H1 (cell line): ENCODE measurements at regions not wholly inside any gene's neighbourhood (a gene's known extent, or its start where the extent isn't known, plus 50 kb on each side); places are given as distances from the start of the nearest gene placed in this dataset.

ENCODE experiments used
- EP300 ChIP-seq, 2 experiments: IDR thresholded peaks; 1 replicate in 1 of 2; 2 replicates in 1 of 2; pipeline ENCODE4 v1.6.1; 2011 to 2012; ENCODE audit warnings: low read depth in 2 of 2, low read length in 2 of 2, mild to moderate bottlenecking in 2 of 2, borderline replicate concordance in 1 of 2, inconsistent platforms in 1 of 2, moderate library complexity in 1 of 2
- EZH2 ChIP-seq: fragments of 200-600 bp; sonication (generic); IDR thresholded peaks from 2 replicates; pipeline ENCODE4 v1.7.1; 2012; ENCODE audit warnings: low read depth, mild to moderate bottlenecking, moderate library complexity, low read length, inconsistent platforms; ENCODE audit not compliant: severe bottlenecking
- JUND ChIP-seq: IDR thresholded peaks from 2 replicates; pipeline ENCODE4 v1.6.1; 2011; ENCODE audit warnings: mild to moderate bottlenecking, improper control_type of control experiment, low read length
- KDM1A ChIP-seq: fragments of 200-600, 300-600 bp; sonication (generic); IDR thresholded peaks from 2 replicates; pipeline ENCODE4 v1.7.1; 2016; ENCODE audit warnings: mild to moderate bottlenecking, low read length, borderline replicate concordance
- POLR2A ChIP-seq, 2 experiments: IDR thresholded peaks; 1 replicate in 1 of 2; 2 replicates in 1 of 2; pipeline ENCODE4 v1.6.1; 2011; ENCODE audit warnings: low read depth in 2 of 2, low read length in 2 of 2, mild to moderate bottlenecking in 2 of 2; ENCODE audit errors: control extremely low read depth in 1 of 2
- RFX5 ChIP-seq: IDR thresholded peaks from 2 replicates; pipeline ENCODE4 v1.6.1; 2011; ENCODE audit warnings: low read depth, low read length, improper control_type of control experiment, borderline replicate concordance
- SRF ChIP-seq: IDR thresholded peaks from 2 replicates; pipeline ENCODE4 v1.6.1; 2011; ENCODE audit warnings: mild to moderate bottlenecking, low read depth, low read length, moderate library complexity
- TF ChIP-seq, protein P1 (sequence below), 3 experiments: IDR thresholded peaks; 1 replicate in 2 of 3; 2 replicates in 1 of 3; pipeline versions ENCODE4 v1.5.1 to v1.6.1; 2011; ENCODE audit warnings: low read length in 3 of 3, mild to moderate bottlenecking in 3 of 3, inconsistent platforms in 2 of 3, low read depth in 1 of 3, moderate library complexity in 1 of 3; ENCODE audit not compliant: insufficient read depth in 1 of 3; ENCODE audit errors: control extremely low read depth in 1 of 3
- TF ChIP-seq, protein P2 (sequence below): IDR thresholded peaks from 2 replicates; pipeline ENCODE4 v1.6.1; 2011; ENCODE audit warnings: low read depth, mild to moderate bottlenecking, low read length; ENCODE audit not compliant: insufficient read depth
- TF ChIP-seq, protein P3 (sequence below): IDR thresholded peaks from 2 replicates; pipeline ENCODE4 v1.6.1; 2012; ENCODE audit warnings: low read length, inconsistent platforms
- TF ChIP-seq, protein P4 (sequence below): IDR thresholded peaks from 2 replicates; pipeline ENCODE4 v1.6.1; 2012; ENCODE audit warnings: inconsistent platforms

DNA sequence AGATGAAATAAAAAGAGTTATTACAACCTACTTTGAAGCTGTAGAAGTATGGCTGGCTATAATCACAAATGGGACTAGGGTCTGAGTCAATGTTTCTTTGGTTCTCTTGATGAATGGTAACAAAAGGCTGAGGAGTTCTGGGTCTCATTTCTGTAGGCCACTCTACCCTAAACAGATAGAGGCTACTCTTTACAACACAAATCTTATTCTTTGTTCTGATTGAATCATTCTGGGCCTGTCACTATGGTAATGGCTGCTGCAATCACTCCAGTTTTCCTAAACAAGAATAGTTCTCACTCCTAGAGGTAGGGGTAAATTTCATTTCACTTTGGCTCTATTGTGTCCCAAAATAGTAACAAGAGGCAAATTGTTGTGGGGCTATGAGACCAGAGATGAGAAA is 1714.3 kb upstream of the PCDH20 start:
- TF ChIP-seq, protein P1, sequence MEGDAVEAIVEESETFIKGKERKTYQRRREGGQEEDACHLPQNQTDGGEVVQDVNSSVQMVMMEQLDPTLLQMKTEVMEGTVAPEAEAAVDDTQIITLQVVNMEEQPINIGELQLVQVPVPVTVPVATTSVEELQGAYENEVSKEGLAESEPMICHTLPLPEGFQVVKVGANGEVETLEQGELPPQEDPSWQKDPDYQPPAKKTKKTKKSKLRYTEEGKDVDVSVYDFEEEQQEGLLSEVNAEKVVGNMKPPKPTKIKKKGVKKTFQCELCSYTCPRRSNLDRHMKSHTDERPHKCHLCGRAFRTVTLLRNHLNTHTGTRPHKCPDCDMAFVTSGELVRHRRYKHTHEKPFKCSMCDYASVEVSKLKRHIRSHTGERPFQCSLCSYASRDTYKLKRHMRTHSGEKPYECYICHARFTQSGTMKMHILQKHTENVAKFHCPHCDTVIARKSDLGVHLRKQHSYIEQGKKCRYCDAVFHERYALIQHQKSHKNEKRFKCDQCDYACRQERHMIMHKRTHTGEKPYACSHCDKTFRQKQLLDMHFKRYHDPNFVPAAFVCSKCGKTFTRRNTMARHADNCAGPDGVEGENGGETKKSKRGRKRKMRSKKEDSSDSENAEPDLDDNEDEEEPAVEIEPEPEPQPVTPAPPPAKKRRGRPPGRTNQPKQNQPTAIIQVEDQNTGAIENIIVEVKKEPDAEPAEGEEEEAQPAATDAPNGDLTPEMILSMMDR (IDR thresholded peaks at IDR 0.05; ENCODE audit: control extremely low read depth in 1 of 3, insufficient read depth in 1 of 3, low read depth in 1 of 3, low read length in 3 of 3), result no peak
- TF ChIP-seq EZH2 (no peak), KDM1A (no peak), SRF (no peak), POLR2A (IDR thresholded peaks at IDR 0.05; ENCODE audit: control extremely low read depth in 1 of 2, low read depth in 2 of 2, low read length in 2 of 2) (no peak), JUND (no peak), RFX5 (no peak), EP300 (IDR thresholded peaks at IDR 0.05; ENCODE audit: borderline replicate concordance in 1 of 2, low read depth in 2 of 2, low read length in 2 of 2) (no peak)
- TF ChIP-seq, protein P2, sequence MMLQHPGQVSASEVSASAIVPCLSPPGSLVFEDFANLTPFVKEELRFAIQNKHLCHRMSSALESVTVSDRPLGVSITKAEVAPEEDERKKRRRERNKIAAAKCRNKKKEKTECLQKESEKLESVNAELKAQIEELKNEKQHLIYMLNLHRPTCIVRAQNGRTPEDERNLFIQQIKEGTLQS, result no peak
- TF ChIP-seq, protein P3, sequence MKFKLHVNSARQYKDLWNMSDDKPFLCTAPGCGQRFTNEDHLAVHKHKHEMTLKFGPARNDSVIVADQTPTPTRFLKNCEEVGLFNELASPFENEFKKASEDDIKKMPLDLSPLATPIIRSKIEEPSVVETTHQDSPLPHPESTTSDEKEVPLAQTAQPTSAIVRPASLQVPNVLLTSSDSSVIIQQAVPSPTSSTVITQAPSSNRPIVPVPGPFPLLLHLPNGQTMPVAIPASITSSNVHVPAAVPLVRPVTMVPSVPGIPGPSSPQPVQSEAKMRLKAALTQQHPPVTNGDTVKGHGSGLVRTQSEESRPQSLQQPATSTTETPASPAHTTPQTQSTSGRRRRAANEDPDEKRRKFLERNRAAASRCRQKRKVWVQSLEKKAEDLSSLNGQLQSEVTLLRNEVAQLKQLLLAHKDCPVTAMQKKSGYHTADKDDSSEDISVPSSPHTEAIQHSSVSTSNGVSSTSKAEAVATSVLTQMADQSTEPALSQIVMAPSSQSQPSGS, result no peak
- TF ChIP-seq, protein P4, sequence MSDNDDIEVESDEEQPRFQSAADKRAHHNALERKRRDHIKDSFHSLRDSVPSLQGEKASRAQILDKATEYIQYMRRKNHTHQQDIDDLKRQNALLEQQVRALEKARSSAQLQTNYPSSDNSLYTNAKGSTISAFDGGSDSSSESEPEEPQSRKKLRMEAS, result no peak
